ENCODE measurements at regions not wholly inside any gene's neighbourhood (a gene's known extent, or its start where the extent isn't known, plus 50 kb on each side); places are given as distances from the start of the nearest gene placed in this dataset.
A peak's percentile ranks its signal among the peaks of the same experiment; 100 is the strongest.
"Not testable (repeated sequence)": the region's sequence is repeated elsewhere in the genome, so short reads cannot be mapped to it uniquely, and the experiment has no call there.

DNA sequence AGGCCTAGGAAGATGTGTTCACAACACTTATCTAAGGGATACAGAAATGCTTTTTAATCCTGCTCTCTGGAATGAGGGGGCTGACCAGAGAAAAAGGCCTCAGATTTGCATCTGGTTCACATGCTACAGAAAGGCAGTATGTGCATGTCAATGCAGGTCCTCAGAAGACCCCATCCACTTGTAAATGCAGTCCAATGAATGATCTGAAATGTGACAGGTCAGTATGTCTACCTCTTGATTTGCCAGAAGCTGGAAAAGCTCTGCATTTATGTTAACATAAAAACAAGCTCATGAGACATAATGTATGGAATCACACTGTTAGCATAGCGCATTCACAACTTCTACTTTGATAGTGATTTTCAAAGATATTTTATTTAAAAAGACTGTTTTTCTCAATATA is 367.4 kb upstream of the CHORDC1 start:
- Histone ChIP-seq H3K27ac (ENCODE audit: low read length) (no peak overlapping the region), H3K4me3 (ENCODE audit: low read length) (no peak overlapping the region), H3K79me2 (ENCODE audit: low read length) (no peaks in the 10 kb centered on the region), H3K36me3 (replicated peaks; ENCODE audit: insufficient read depth, low read length) (no peaks in the 10 kb centered on the region), H3K4me2 (ENCODE audit: low read depth, low read length) (no peak overlapping the region), H3F3A (ENCODE audit: insufficient read depth, low read length) (no peaks in the 10 kb centered on the region), H2AFZ (ENCODE audit: low read length) (no peak overlapping the region), H3K4me1 (ENCODE audit: low read length) (no peaks in the 10 kb centered on the region), H3K9ac (ENCODE audit: low read length) (no peak overlapping the region), H4K20me1 (ENCODE audit: insufficient read depth, low read length) (no peaks in the 10 kb centered on the region), H3K27me3 (replicated peaks; ENCODE audit: insufficient read depth, low read length) (no peaks in the 10 kb centered on the region), H3K9me3 (replicated peaks; ENCODE audit: insufficient read depth, low read length) (no peaks in the 10 kb centered on the region), H3K9me2 (replicated peaks; ENCODE audit: insufficient read depth, low read length) (no peaks in the 10 kb centered on the region)
- no peak for DNase-seq
- TF ChIP-seq EZH2 (optimal IDR thresholded peaks at IDR 0.05; ENCODE audit: low read depth, low read length) (no peak), EZH2phosphoT487 (IDR thresholded peaks at IDR 0.05; ENCODE audit: low read length) (no peak)

DNA sequence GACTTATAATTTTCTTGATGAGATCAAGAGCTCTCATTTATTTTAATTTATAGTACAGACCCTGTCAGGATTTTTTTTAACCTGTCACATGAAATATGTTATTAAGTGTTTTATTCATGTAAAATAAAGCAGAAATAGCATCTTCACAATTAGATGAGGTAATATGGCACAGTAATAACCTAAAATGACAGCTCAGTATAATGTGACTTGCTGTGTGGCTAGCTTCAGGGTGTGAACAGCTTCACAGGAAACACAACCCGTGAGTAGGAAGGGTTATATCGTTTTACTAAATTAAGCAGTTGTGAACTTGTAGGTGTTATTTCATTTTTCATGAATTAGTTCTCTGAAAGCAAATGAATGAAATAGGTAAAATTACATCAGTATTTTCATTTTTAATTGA is 366.9 kb upstream of the CHORDC1 start:
- DNase-seq, result no peak
- H3K27ac ChIP-seq (ENCODE audit: low read length), result no peak overlapping the region
- no peak overlapping the region for H3K4me2 ChIP-seq (ENCODE audit: low read depth, low read length)
- no peak overlapping the region for H3K4me3 ChIP-seq (ENCODE audit: low read length)
- no peaks in the 10 kb centered on the region for H3K36me3 ChIP-seq (replicated peaks; ENCODE audit: insufficient read depth, low read length)
- no peaks in the 10 kb centered on the region for H3K4me1 ChIP-seq (ENCODE audit: low read length)
- no peaks in the 10 kb centered on the region for H3K27me3 ChIP-seq (replicated peaks; ENCODE audit: insufficient read depth, low read length)
- TF ChIP-seq, protein P1, sequence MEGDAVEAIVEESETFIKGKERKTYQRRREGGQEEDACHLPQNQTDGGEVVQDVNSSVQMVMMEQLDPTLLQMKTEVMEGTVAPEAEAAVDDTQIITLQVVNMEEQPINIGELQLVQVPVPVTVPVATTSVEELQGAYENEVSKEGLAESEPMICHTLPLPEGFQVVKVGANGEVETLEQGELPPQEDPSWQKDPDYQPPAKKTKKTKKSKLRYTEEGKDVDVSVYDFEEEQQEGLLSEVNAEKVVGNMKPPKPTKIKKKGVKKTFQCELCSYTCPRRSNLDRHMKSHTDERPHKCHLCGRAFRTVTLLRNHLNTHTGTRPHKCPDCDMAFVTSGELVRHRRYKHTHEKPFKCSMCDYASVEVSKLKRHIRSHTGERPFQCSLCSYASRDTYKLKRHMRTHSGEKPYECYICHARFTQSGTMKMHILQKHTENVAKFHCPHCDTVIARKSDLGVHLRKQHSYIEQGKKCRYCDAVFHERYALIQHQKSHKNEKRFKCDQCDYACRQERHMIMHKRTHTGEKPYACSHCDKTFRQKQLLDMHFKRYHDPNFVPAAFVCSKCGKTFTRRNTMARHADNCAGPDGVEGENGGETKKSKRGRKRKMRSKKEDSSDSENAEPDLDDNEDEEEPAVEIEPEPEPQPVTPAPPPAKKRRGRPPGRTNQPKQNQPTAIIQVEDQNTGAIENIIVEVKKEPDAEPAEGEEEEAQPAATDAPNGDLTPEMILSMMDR (IDR thresholded peaks at IDR 0.05; ENCODE audit: low read length), result no peak
- TF ChIP-seq EZH2phosphoT487 (IDR thresholded peaks at IDR 0.05; ENCODE audit: low read length) (no peak), EZH2 (optimal IDR thresholded peaks at IDR 0.05; ENCODE audit: low read depth, low read length) (no peak)
- H3K9ac ChIP-seq (ENCODE audit: low read length), result no peak overlapping the region
- H3K9me3 ChIP-seq (replicated peaks; ENCODE audit: insufficient read depth, low read length), result no peaks in the 10 kb centered on the region
- H3K9me2 ChIP-seq (replicated peaks; ENCODE audit: insufficient read depth, low read length), result no peaks in the 10 kb centered on the region
- H4K20me1 ChIP-seq (ENCODE audit: insufficient read depth, low read length), result no peaks in the 10 kb centered on the region
- H3F3A ChIP-seq (ENCODE audit: insufficient read depth, low read length), result no peaks in the 10 kb centered on the region
- H2AFZ ChIP-seq (ENCODE audit: low read length), result no peak overlapping the region
- H3K79me2 ChIP-seq (ENCODE audit: low read length), result no peaks in the 10 kb centered on the region

DNA sequence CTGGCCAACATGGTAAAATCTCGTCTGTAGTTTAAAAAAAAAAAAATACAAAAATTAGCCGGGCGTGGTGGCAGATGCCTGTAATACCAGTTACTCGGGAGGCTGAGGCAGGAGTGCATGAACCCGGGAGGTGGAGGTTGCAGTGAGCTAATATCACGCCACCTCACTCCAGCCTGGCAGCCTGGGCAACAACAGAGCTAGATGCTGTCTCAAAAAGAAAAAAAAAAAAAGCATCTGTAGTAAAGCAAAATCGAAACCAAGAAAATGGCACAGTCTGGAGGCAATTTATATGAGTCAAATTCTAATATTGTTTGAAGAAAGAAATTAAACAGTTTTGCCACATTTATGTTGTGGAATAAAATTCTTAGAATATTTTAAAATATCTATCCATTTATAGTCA is 365.0 kb upstream of the CHORDC1 start:
- TF ChIP-seq EZH2 (optimal IDR thresholded peaks at IDR 0.05; ENCODE audit: low read depth, low read length) (no peak), EZH2phosphoT487 (IDR thresholded peaks at IDR 0.05; ENCODE audit: low read length) (no peak)
- TF ChIP-seq, protein P1 (IDR thresholded peaks at IDR 0.05; ENCODE audit: low read length), result no peak
- Histone ChIP-seq H4K20me1 (ENCODE audit: insufficient read depth, low read length) (no peaks in the 10 kb centered on the region), H3K9me2 (replicated peaks; ENCODE audit: insufficient read depth, low read length) (no peaks in the 10 kb centered on the region), H3K4me2 (ENCODE audit: low read depth, low read length) (no peak overlapping the region), H3K9me3 (replicated peaks; ENCODE audit: insufficient read depth, low read length) (no peaks in the 10 kb centered on the region), H3K79me2 (ENCODE audit: low read length) (no peaks in the 10 kb centered on the region), H2AFZ (ENCODE audit: low read length) (no peak overlapping the region), H3K27me3 (replicated peaks; ENCODE audit: insufficient read depth, low read length) (no peaks in the 10 kb centered on the region), H3F3A (ENCODE audit: insufficient read depth, low read length) (no peaks in the 10 kb centered on the region), H3K4me3 (ENCODE audit: low read length) (no peak overlapping the region), H3K36me3 (replicated peaks; ENCODE audit: insufficient read depth, low read length) (no peaks in the 10 kb centered on the region), H3K27ac (ENCODE audit: low read length) (no peak overlapping the region), H3K4me1 (ENCODE audit: low read length) (no peaks in the 10 kb centered on the region), H3K9ac (ENCODE audit: low read length) (no peak overlapping the region)
- DNase-seq, result peak; percentile 26

DNA sequence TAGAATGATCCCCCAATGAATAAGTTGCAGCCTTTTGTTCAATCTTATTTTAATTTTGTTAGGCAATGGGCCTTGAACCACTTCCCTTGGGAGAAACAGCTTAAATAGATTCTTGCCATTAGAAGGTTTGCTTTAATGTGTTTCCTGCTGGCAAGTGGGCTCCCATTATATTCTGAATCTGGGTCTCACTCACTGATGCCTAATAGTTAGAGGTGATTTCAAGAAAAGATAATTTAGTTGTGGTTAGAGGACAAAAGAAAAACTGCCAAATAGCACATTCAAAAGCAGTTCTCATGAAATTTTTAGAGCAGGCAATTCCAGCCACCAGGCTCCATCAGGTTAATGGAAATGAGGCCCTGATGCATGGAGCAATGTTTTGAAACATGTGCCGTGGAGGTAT is 362.6 kb upstream of the CHORDC1 start:
- Histone ChIP-seq H3K4me1 (ENCODE audit: low read length) (no peaks in the 10 kb centered on the region), H3K27ac (ENCODE audit: low read length) (no peak overlapping the region), H3K36me3 (replicated peaks; ENCODE audit: insufficient read depth, low read length) (no peaks in the 10 kb centered on the region), H3K27me3 (replicated peaks; ENCODE audit: insufficient read depth, low read length) (no peaks in the 10 kb centered on the region), H3K79me2 (ENCODE audit: low read length) (no peaks in the 10 kb centered on the region), H2AFZ (ENCODE audit: low read length) (no peak overlapping the region), H3K4me2 (ENCODE audit: low read depth, low read length) (no peak overlapping the region), H3K9me3 (replicated peaks; ENCODE audit: insufficient read depth, low read length) (no peaks in the 10 kb centered on the region), H3F3A (ENCODE audit: insufficient read depth, low read length) (no peaks in the 10 kb centered on the region), H3K9me2 (replicated peaks; ENCODE audit: insufficient read depth, low read length) (no peaks in the 10 kb centered on the region), H4K20me1 (ENCODE audit: insufficient read depth, low read length) (no peaks in the 10 kb centered on the region), H3K4me3 (ENCODE audit: low read length) (no peak overlapping the region), H3K9ac (ENCODE audit: low read length) (no peak overlapping the region)
- no peak for DNase-seq
- TF ChIP-seq, protein P1 (IDR thresholded peaks at IDR 0.05; ENCODE audit: low read length), result no peak
- TF ChIP-seq EZH2phosphoT487 (IDR thresholded peaks at IDR 0.05; ENCODE audit: low read length) (no peak), EZH2 (optimal IDR thresholded peaks at IDR 0.05; ENCODE audit: low read depth, low read length) (no peak)

DNA sequence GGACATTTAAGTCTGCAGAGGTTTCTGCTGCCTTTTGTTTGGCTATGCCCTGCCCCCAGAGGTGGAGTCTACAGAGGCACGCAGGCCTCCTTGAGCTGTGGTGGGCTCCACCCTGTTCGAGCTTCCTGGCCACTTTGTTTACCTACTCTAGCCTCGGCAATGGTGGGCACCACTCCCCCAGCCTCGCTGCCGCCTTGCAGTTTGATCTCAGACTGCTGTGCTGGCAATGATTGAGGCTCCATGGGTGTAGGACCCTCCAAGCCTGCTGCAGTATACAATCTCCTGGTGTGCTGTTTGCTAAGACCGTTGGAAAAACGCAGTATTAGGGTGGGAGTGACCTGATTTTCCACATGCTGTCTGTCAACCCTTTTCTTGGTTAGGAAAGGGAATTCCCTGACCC is 360.1 kb upstream of the CHORDC1 start:
- not testable (repeated sequence) for H3K4me2 ChIP-seq (ENCODE audit: low read depth, low read length); H3K36me3 ChIP-seq (replicated peaks; ENCODE audit: insufficient read depth, low read length); H2AFZ ChIP-seq (ENCODE audit: low read length); DNase-seq; H3K9me3 ChIP-seq (replicated peaks; ENCODE audit: insufficient read depth, low read length); H3K4me3 ChIP-seq (ENCODE audit: low read length); H3K27ac ChIP-seq (ENCODE audit: low read length); H3K4me1 ChIP-seq (ENCODE audit: low read length); H3K27me3 ChIP-seq (replicated peaks; ENCODE audit: insufficient read depth, low read length); H3K9me2 ChIP-seq (replicated peaks; ENCODE audit: insufficient read depth, low read length); H3K9ac ChIP-seq (ENCODE audit: low read length); H3K79me2 ChIP-seq (ENCODE audit: low read length); H3F3A ChIP-seq (ENCODE audit: insufficient read depth, low read length); H4K20me1 ChIP-seq (ENCODE audit: insufficient read depth, low read length)
